GM12878 (cell line): ENCODE measurements at regions not wholly inside any gene's neighbourhood (a gene's known extent, or its start where the extent isn't known, plus 50 kb on each side); places are given as distances from the start of the nearest gene placed in this dataset.

ENCODE experiments used
- BCL11A ChIP-seq: IDR thresholded peaks from 2 replicates; pipeline ENCODE4 v1.6.1; 2011; ENCODE audit warnings: low read depth, low read length
- CEBPB ChIP-seq, 2 experiments: fragments of 150-350 bp in 1 of 2; IDR thresholded peaks; 2 replicates each; pipeline ENCODE4 v1.6.1; 2012 to 2014; ENCODE audit warnings: low read depth in 2 of 2, low read length in 2 of 2, borderline replicate concordance in 1 of 2, inconsistent platforms in 1 of 2
- RUNX3 ChIP-seq: IDR thresholded peaks from 2 replicates; pipeline ENCODE4 v1.6.1; 2012; ENCODE audit warnings: low read length, inconsistent platforms
- TF ChIP-seq, protein P1 (sequence below): fragments of 450-650 bp; formaldehyde crosslinking; IDR thresholded peaks from 2 replicates; pipeline ENCODE4 v1.4.0; 2020; ENCODE audit warnings: mild to moderate bottlenecking, moderate library complexity
- TF ChIP-seq, protein P2 (sequence below): fragments of 450-650 bp; IDR thresholded peaks from 2 replicates; pipeline ENCODE4 v1.6.1; 2016; ENCODE audit warnings: mild to moderate bottlenecking
- TF ChIP-seq, protein P3 (sequence below): fragments of 450-650 bp; IDR thresholded peaks from 2 replicates; pipeline ENCODE4 v1.6.1; 2017; ENCODE audit warnings: mild to moderate bottlenecking, low read depth, inconsistent platforms; ENCODE audit not compliant: poor library complexity, severe bottlenecking

DNA sequence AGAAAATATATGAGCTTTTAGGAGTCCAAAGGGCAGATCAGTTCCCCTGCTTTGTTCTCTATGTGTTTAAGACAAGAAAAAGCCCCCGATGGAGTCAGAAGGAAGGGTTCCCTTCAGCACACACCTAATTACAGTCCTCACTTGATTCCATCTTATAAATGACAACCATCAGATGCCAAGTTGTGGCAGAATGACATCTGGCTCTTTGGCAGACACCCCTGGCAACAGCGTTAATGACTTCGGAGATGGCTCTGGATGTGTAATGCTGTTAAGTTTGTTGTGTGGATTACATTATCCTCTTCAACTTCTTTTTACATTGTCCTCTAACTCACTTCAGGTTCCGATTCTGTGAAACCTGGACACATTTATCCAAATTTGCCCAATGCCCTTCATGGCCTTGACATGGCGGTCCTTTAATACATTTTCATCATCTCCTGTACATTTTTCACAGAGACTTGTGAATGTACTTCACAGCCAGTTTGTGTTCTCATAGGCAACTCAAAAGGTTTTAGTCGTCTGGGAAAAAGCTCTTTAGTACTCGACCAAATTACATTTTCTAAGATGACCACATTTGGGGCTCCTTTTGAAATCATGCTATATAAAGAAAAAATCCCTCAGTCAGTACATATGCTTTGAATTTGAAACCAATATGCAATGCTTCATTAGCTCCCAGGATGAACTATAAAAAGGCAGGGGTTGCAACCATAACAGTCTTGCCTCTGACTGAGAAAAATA is 667.8 kb downstream of the NOVA1 start (continued):
- TF ChIP-seq, protein P1, sequence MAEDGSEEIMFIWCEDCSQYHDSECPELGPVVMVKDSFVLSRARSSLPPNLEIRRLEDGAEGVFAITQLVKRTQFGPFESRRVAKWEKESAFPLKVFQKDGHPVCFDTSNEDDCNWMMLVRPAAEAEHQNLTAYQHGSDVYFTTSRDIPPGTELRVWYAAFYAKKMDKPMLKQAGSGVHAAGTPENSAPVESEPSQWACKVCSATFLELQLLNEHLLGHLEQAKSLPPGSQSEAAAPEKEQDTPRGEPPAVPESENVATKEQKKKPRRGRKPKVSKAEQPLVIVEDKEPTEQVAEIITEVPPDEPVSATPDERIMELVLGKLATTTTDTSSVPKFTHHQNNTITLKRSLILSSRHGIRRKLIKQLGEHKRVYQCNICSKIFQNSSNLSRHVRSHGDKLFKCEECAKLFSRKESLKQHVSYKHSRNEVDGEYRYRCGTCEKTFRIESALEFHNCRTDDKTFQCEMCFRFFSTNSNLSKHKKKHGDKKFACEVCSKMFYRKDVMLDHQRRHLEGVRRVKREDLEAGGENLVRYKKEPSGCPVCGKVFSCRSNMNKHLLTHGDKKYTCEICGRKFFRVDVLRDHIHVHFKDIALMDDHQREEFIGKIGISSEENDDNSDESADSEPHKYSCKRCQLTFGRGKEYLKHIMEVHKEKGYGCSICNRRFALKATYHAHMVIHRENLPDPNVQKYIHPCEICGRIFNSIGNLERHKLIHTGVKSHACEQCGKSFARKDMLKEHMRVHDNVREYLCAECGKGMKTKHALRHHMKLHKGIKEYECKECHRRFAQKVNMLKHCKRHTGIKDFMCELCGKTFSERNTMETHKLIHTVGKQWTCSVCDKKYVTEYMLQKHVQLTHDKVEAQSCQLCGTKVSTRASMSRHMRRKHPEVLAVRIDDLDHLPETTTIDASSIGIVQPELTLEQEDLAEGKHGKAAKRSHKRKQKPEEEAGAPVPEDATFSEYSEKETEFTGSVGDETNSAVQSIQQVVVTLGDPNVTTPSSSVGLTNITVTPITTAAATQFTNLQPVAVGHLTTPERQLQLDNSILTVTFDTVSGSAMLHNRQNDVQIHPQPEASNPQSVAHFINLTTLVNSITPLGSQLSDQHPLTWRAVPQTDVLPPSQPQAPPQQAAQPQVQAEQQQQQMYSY: no peak
- no peak for TF ChIP-seq RUNX3
- TF ChIP-seq, protein P2, sequence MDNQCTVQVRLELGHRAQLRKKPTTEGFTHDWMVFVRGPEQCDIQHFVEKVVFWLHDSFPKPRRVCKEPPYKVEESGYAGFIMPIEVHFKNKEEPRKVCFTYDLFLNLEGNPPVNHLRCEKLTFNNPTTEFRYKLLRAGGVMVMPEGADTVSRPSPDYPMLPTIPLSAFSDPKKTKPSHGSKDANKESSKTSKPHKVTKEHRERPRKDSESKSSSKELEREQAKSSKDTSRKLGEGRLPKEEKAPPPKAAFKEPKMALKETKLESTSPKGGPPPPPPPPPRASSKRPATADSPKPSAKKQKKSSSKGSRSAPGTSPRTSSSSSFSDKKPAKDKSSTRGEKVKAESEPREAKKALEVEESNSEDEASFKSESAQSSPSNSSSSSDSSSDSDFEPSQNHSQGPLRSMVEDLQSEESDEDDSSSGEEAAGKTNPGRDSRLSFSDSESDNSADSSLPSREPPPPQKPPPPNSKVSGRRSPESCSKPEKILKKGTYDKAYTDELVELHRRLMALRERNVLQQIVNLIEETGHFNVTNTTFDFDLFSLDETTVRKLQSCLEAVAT: no peak
- TF ChIP-seq BCL11A: no peak
- TF ChIP-seq CEBPB (IDR thresholded peaks at IDR 0.05; ENCODE audit: borderline replicate concordance in 1 of 2, low read depth in 2 of 2, low read length in 2 of 2): no peak
- TF ChIP-seq, protein P3, sequence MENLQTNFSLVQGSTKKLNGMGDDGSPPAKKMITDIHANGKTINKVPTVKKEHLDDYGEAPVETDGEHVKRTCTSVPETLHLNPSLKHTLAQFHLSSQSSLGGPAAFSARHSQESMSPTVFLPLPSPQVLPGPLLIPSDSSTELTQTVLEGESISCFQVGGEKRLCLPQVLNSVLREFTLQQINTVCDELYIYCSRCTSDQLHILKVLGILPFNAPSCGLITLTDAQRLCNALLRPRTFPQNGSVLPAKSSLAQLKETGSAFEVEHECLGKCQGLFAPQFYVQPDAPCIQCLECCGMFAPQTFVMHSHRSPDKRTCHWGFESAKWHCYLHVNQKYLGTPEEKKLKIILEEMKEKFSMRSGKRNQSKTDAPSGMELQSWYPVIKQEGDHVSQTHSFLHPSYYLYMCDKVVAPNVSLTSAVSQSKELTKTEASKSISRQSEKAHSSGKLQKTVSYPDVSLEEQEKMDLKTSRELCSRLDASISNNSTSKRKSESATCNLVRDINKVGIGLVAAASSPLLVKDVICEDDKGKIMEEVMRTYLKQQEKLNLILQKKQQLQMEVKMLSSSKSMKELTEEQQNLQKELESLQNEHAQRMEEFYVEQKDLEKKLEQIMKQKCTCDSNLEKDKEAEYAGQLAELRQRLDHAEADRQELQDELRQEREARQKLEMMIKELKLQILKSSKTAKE: no peak
